Neural progenitor cell (in vitro differentiated cells): ENCODE measurements at regions not wholly inside any gene's neighbourhood (a gene's known extent, or its start where the extent isn't known, plus 50 kb on each side); places are given as distances from the start of the nearest gene placed in this dataset.

Experiments used
- EZH2phosphoT487 ChIP-seq: fragments of 200-600 bp; sonication (generic); IDR thresholded peaks from 2 replicates; pipeline ENCODE4 v1.6.1; 2017; ENCODE audit warnings: antibody characterized with exemption
- TF ChIP-seq, protein P1 (sequence below): fragments of 200-600 bp; sonication (generic); IDR thresholded peaks from 2 replicates; pipeline ENCODE4 v1.5.1; 2017; ENCODE audit warnings: antibody characterized with exemption, mild to moderate bottlenecking

- TF ChIP-seq EZH2phosphoT487 = no peak
- TF ChIP-seq, protein P1, sequence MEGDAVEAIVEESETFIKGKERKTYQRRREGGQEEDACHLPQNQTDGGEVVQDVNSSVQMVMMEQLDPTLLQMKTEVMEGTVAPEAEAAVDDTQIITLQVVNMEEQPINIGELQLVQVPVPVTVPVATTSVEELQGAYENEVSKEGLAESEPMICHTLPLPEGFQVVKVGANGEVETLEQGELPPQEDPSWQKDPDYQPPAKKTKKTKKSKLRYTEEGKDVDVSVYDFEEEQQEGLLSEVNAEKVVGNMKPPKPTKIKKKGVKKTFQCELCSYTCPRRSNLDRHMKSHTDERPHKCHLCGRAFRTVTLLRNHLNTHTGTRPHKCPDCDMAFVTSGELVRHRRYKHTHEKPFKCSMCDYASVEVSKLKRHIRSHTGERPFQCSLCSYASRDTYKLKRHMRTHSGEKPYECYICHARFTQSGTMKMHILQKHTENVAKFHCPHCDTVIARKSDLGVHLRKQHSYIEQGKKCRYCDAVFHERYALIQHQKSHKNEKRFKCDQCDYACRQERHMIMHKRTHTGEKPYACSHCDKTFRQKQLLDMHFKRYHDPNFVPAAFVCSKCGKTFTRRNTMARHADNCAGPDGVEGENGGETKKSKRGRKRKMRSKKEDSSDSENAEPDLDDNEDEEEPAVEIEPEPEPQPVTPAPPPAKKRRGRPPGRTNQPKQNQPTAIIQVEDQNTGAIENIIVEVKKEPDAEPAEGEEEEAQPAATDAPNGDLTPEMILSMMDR = no peak
These were observed 107.3 kb upstream of the PABPC4L start for GRCh38 chr4:134308910-134309309.
